LNCAP (cell line): ENCODE measurements at regions not wholly inside any gene's neighbourhood (a gene's known extent, or its start where the extent isn't known, plus 50 kb on each side); places are given as distances from the start of the nearest gene placed in this dataset.

Source experiments
- CTCF ChIP-seq: fragments of 450-650 bp; IDR thresholded peaks from 2 replicates; pipeline ENCODE4 v1.5.1; 2017; ENCODE audit warnings: mild to moderate bottlenecking

GRCh38 chr18:73714466-73714865 lies 433.2 kb downstream of the FBXO15 start:
- no peak for TF ChIP-seq CTCF

- no peak for TF ChIP-seq CTCF
Measured at GRCh38 chr18:73711256-73711655, 436.4 kb downstream of the FBXO15 start.

DNA sequence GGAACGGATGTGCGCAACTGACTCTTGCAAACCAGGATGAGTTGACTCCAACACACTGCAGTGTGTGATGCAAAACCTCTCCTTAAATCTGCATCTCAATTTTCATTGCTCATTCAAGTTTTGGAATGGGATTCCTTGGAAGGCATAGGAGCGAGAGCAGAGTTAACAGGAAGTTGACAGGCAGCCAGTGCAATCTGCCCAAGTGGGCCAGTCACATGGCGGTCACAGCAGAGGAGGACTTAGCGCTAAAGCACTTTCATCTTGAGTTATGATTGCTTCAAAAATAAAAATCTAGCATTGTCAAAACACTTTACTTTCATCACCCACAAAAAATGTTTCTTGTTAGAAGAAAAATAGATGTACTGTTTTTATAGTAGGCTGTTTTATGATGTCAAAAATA lies 439.0 kb downstream of the FBXO15 start:
- no peak for TF ChIP-seq CTCF

- no peak for TF ChIP-seq CTCF
Measured at GRCh38 chr18:73707035-73707434, 440.6 kb downstream of the FBXO15 start.

DNA sequence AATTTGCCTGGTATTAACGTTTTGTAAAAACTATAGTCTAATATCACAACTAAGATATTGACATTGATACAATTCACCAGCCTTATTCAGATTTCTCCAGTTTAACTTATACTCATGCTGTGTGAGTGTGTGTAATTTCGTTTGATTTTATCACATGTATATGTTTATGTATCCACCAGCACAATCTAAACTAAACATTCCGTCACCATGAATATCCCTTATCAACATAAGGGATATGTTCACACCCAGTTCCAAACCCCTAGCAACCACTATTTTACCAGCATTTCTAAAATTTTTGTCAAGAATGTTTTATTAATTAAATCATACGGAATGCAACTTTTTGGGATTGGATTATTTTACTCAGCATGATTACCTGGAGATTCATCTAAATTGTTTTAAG lies 450.3 kb downstream of the FBXO15 start:
- no peak for TF ChIP-seq CTCF

GRCh38 chr18:73696698-73697097 lies 450.9 kb downstream of the FBXO15 start:
- no peak for TF ChIP-seq CTCF

DNA sequence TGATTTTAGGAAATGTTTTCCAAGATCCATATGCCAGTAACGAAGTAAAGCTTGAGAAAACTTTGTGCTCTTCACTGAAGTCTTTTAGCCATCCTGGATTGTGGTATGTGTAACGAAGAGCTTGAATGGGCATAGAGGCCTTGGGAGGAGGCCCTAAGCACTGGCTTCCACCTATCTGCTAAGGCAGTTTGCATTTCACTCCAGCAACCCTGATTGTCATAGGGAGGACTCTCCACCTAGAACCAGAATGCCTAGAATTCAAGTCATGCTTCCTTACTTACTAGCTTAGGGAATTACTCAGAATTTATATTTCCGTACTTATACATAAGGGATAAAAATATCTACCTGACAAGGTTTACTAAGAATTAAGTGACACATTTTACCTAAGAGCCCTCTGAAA lies 451.5 kb downstream of the FBXO15 start:
- no peak for TF ChIP-seq CTCF

- no peak for TF ChIP-seq CTCF
Measured at GRCh38 chr18:73693091-73693490, 454.5 kb downstream of the FBXO15 start.
